GM10266 (cell line): ENCODE measurements at regions not wholly inside any gene's neighbourhood (a gene's known extent, or its start where the extent isn't known, plus 50 kb on each side); places are given as distances from the start of the nearest gene placed in this dataset.

Experiments used
- DNase-seq: peaks from one replicate; pipeline ENCODE4 v3.0.0; 2012; ENCODE audit errors: extremely low spot score
- CTCF ChIP-seq: IDR thresholded peaks from 2 replicates; pipeline ENCODE4 v1.5.1; 2012; ENCODE audit warnings: mild to moderate bottlenecking, low read depth; ENCODE audit not compliant: control insufficient read depth, insufficient read depth; ENCODE audit errors: missing control alignments

DNA sequence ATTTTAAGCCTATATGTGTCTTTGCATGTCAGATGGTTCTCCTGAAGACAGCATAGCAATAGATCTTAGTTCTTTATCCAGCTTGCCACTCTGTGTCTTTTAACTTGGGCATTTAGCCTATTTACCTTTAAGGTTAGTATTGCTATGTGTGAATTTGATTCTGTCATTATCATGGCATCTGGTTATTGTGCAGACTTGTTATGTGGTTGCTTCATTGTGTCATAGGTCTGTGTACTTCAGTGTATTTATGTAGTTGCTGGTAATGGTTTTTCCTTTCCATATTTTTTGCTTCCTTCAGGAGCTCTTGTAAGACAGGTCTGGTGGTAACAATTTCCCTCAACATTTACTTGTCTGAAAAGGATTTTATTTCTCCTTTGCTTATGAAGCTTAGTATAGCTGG is 1443.5 kb downstream of the FAM133A start:
- no peak for TF ChIP-seq CTCF
- no peak for DNase-seq

DNA sequence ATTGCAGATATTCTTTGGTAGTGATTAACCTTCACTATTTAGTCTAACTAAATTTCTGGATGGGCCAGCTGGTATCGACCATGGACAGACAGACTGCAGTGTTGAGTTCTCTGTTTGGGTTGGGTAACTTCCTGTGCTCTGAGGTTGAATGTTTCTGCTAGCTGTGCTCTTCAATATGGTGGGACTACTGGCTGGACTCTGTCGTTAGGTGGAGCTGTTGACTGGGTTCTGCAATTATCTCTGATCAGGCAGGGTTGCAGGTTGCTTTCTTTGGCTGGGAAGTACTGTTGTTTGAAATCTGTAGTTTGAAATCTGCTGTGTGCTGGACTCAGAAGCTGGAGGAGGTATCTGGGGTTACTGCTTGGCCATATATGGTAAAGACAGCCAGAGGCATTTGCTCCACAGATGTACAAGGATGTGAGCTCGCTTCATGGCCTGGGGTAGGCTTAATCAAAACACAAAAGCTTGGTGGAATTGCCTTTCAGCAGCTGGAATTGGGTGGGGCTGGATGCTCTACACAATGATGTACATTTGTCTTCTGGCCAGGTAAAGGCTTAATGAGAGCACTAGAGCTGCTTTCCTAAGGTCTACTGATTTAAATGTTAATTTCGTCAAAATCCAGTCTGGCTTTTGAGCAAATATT is 1472.0 kb downstream of the FAM133A start:
- TF ChIP-seq CTCF: no peak
- no peak for DNase-seq

- TF ChIP-seq CTCF: no peak
- no peak for DNase-seq
Observed at GRCh38 chrX:95152810-95153209, 1478.8 kb downstream of the FAM133A start.

- DNase-seq: no peak
- no peak for TF ChIP-seq CTCF
Observed at GRCh38 chrX:95156566-95156965, 1482.6 kb downstream of the FAM133A start.
